WERI-Rb-1 (cell line): ENCODE measurements at regions not wholly inside any gene's neighbourhood (a gene's known extent, or its start where the extent isn't known, plus 50 kb on each side); places are given as distances from the start of the nearest gene placed in this dataset.

Source experiments
- DNase-seq: peaks from one replicate; pipeline ENCODE4 v3.0.0-alpha.2; 2020
- H3K27ac ChIP-seq: fragments of 250-450 bp; sonication (Bioruptor Pico); 2 replicates; pipeline ENCODE4 v1.5.1; 2020; ENCODE audit warnings: mild to moderate bottlenecking, moderate library complexity
- H3K27me3 ChIP-seq: fragments of 250-450 bp; sonication (Bioruptor Pico); 2 replicates; pipeline ENCODE4 v1.5.1; 2021; ENCODE audit warnings: mild to moderate bottlenecking, low read depth, moderate library complexity; ENCODE audit not compliant: insufficient read depth, severe bottlenecking
- H3K36me3 ChIP-seq: fragments of 250-450 bp; sonication (Bioruptor Pico); 2 replicates; pipeline ENCODE4 v1.5.1; 2020; ENCODE audit warnings: mild to moderate bottlenecking, moderate library complexity
- H3K4me3 ChIP-seq: 2 replicates; pipeline ENCODE4 v1.5.1; 2011; ENCODE audit warnings: low read depth, mild to moderate bottlenecking, control low read depth, low read length
- H3K9me3 ChIP-seq: fragments of 250-450 bp; sonication (Bioruptor Pico); 2 replicates; pipeline ENCODE4 v1.5.1; 2021; ENCODE audit warnings: mild to moderate bottlenecking, moderate library complexity; ENCODE audit not compliant: severe bottlenecking
- CTCF ChIP-seq: IDR thresholded peaks from 2 replicates; pipeline ENCODE4 v1.5.1; 2011; ENCODE audit warnings: low read depth, mild to moderate bottlenecking, control low read depth, inconsistent platforms, low read length

GRCh38 chr5:170159947-170160346 is 54.2 kb downstream of the FOXI1 start:
- no peak overlapping the region for H3K27ac ChIP-seq
- no peak for TF ChIP-seq CTCF

GRCh38 chr5:170161069-170161468 is 55.4 kb downstream of the FOXI1 start:
- no peak overlapping the region for H3K4me3 ChIP-seq
- TF ChIP-seq CTCF: no peak
- DNase-seq: no peak

More at GRCh38 chr5:170159947-170160346, 54.2 kb downstream of the FOXI1 start:
- no peak overlapping the region for H3K4me3 ChIP-seq
- H3K36me3 ChIP-seq: no peaks in the 10 kb centered on the region
- H3K9me3 ChIP-seq: no peaks in the 10 kb centered on the region
- no peak for DNase-seq
- peaks cover 63% of the 10 kb centered on the region for H3K27me3 ChIP-seq

GRCh38 chr5:170162631-170163321 is 57.1 kb downstream of the FOXI1 start:
- Histone ChIP-seq H3K27me3 (peaks cover 61% of the 10 kb centered on the region), H3K9me3 (no peaks in the 10 kb centered on the region), H3K4me3 (no peak overlapping the region), H3K36me3 (no peaks in the 10 kb centered on the region), H3K27ac (no peak overlapping the region)
- TF ChIP-seq CTCF: no peak
- DNase-seq: no peak

More at GRCh38 chr5:170161069-170161468, 55.4 kb downstream of the FOXI1 start:
- no peaks in the 10 kb centered on the region for H3K36me3 ChIP-seq
- no peaks in the 10 kb centered on the region for H3K9me3 ChIP-seq
- H3K27me3 ChIP-seq: peaks cover 63% of the 10 kb centered on the region
- no peak overlapping the region for H3K27ac ChIP-seq

GRCh38 chr5:170164087-170164486 is 58.4 kb downstream of the FOXI1 start:
- Histone ChIP-seq H3K4me3 (no peak overlapping the region), H3K36me3 (no peaks in the 10 kb centered on the region), H3K9me3 (no peaks in the 10 kb centered on the region), H3K27me3 (peaks cover 66% of the 10 kb centered on the region), H3K27ac (no peak overlapping the region)
- no peak for TF ChIP-seq CTCF
- no peak for DNase-seq

GRCh38 chr5:170164921-170165320 is 59.2 kb downstream of the FOXI1 start:
- no peak for DNase-seq

More at GRCh38 chr5:170164921-170165320, 59.2 kb downstream of the FOXI1 start:
- Histone ChIP-seq H3K27me3 (peaks cover 65% of the 10 kb centered on the region), H3K27ac (no peak overlapping the region), H3K36me3 (no peaks in the 10 kb centered on the region), H3K9me3 (no peaks in the 10 kb centered on the region), H3K4me3 (no peak overlapping the region)
- no peak for TF ChIP-seq CTCF
